CD4-positive, alpha-beta T cell (primary cell): ENCODE measurements at regions not wholly inside any gene's neighbourhood (a gene's known extent, or its start where the extent isn't known, plus 50 kb on each side); places are given as distances from the start of the nearest gene placed in this dataset.

Experiments
- ATAC-seq: fragments of 200-7000 bp; cut with Tn5 transposase; one replicate; pipeline ENCODE4 v1.10.0; 2022; ENCODE audit warnings: mild to moderate bottlenecking; ENCODE audit not compliant: poor library complexity
- CTCF ChIA-PET: fragments of 350-600 bp; sonication (Branson Sonifier 250); formaldehyde crosslinking; loops from one replicate; lab custom pipeline; 2021; ENCODE audit warnings: antibody characterized with exemption, inconsistent platforms; lab: Charles Lee
- POLR2A ChIA-PET: fragments of 350-600 bp; sonication (Branson Sonifier 250); formaldehyde crosslinking; loops from one replicate; lab custom pipeline; 2021; ENCODE audit warnings: antibody characterized with exemption, inconsistent platforms; lab: Charles Lee
- DNase-seq, 14 experiments: peaks; one replicate each; pipeline ENCODE4 v3.0.0-alpha.2; 2013 to 2020; ENCODE audit warnings: mixed read lengths in 2 of 14
- H3K27ac ChIP-seq, 2 donors: one replicate each; pipeline versions ENCODE4 v1.5.1 to v1.7.0; 2013; ENCODE audit warnings: low read length in 2 of 2, low read depth in 1 of 2, mild to moderate bottlenecking in 1 of 2
- H3K27me3 ChIP-seq, 2 experiments: 1 replicate in 1 of 2; 2 replicates in 1 of 2; pipeline versions ENCODE4 v1.6.1 to v1.7.0; 2013; ENCODE audit warnings: low read length in 2 of 2, control low read depth in 1 of 2, mild to moderate bottlenecking in 1 of 2, moderate library complexity in 1 of 2; ENCODE audit not compliant: insufficient read depth in 2 of 2, control insufficient read depth in 1 of 2
- H3K36me3 ChIP-seq: one replicate; pipeline ENCODE4 v1.6.1; 2013; ENCODE audit warnings: low read length, control low read depth; ENCODE audit not compliant: insufficient read depth
- H3K4me1 ChIP-seq: one replicate; pipeline ENCODE4 v1.6.1; 2013; ENCODE audit warnings: low read length, control low read depth; ENCODE audit not compliant: insufficient read depth
- H3K4me3 ChIP-seq: one replicate; pipeline ENCODE4 v1.5.1; 2013; ENCODE audit warnings: mild to moderate bottlenecking, low read length, moderate library complexity
- H3K9me3 ChIP-seq, 2 experiments: 1 replicate in 1 of 2; 2 replicates in 1 of 2; pipeline versions ENCODE4 v1.6.1 to v1.7.0; 2013; ENCODE audit warnings: low read length in 2 of 2, mild to moderate bottlenecking in 2 of 2, control low read depth in 1 of 2, moderate library complexity in 1 of 2; ENCODE audit not compliant: control insufficient read depth in 1 of 2, insufficient read depth in 1 of 2
- H3K27ac Mint-ChIP-seq: one replicate; pipeline ENCODE4 v1.8.0; 2020; ENCODE audit warnings: mixed read lengths
- H3K27me3 Mint-ChIP-seq: one replicate; pipeline ENCODE4 v1.8.0; 2021; ENCODE audit warnings: mixed read lengths
- H3K36me3 Mint-ChIP-seq: one replicate; pipeline ENCODE4 v1.8.0; 2021; ENCODE audit warnings: low read depth, mixed read lengths
- H3K4me1 Mint-ChIP-seq: one replicate; pipeline ENCODE4 v1.8.0; 2021; ENCODE audit warnings: low read depth, mixed read lengths
- H3K4me3 Mint-ChIP-seq: one replicate; pipeline ENCODE4 v1.8.0; 2020; ENCODE audit warnings: mild to moderate bottlenecking, mixed read lengths
- H3K9me3 Mint-ChIP-seq: one replicate; pipeline ENCODE4 v1.8.0; 2020; ENCODE audit warnings: mixed read lengths
- intact Hi-C, 2 experiments: fragments of 100-400 bp; cut with DNase I in 1 of 2; cut with micrococcal nuclease in 1 of 2; formaldehyde crosslinking; loops; one replicate each; pipeline versions ENCODE4 v1.15.1 to v1.9.0; 2023 to 2025; cut with DNase I, micrococcal nuclease
- TF ChIP-seq, protein P1 (sequence below): fragments of 200-600 bp; IDR thresholded peaks from one replicate; pipeline ENCODE4 v1.8.0; 2022; ENCODE audit warnings: antibody characterized with exemption, mild to moderate bottlenecking

DNA sequence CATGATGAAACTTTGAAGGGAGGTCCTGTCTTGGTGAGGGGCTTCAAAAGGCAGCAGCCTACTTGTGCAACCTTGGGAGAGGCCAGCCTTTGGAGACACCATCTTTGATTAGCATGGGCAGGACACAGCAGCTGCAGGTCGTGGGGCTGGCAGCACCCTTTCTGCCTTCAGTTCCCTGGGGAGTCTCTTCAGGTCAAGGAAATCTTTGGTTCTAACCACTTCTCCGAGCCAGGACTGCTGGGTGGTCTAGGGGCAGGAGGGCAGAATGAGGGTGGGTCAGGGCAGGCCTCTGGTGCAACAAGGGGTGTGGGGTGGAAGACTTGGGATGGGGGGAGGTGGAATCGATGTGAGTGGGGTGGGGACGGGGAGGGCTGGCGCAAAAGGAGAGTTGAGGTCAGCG lies 269.7 kb downstream of the FOXD2 start:
- H3K27ac ChIP-seq: no peak overlapping the region
- peaks cover 25% of the 10 kb centered on the region for H3K4me1 ChIP-seq
- no peaks in the 10 kb centered on the region for H3K9me3 Mint-ChIP-seq
- H3K36me3 ChIP-seq: no peaks in the 10 kb centered on the region
- H3K4me1 Mint-ChIP-seq: peaks cover 8% of the 10 kb centered on the region
- H3K27me3 ChIP-seq: peaks cover 56 to 78% of the 10 kb centered on the region in 2 experiments
- intact Hi-C loops: no loop called here
- DNase-seq (no peak), ATAC-seq (no peak)
- peaks cover 80% of the 10 kb centered on the region for H3K27me3 Mint-ChIP-seq
- ChIA-PET POLR2A (no interaction called here), CTCF (no interaction called here)
- no peaks in the 10 kb centered on the region for H3K36me3 Mint-ChIP-seq
- no peak overlapping the region for H3K4me3 Mint-ChIP-seq
- H3K4me3 ChIP-seq: no peak overlapping the region
- H3K9me3 ChIP-seq: peaks cover 0 to 17% of the 10 kb centered on the region in 2 experiments
- no peak overlapping the region for H3K27ac Mint-ChIP-seq
- TF ChIP-seq, protein P1, sequence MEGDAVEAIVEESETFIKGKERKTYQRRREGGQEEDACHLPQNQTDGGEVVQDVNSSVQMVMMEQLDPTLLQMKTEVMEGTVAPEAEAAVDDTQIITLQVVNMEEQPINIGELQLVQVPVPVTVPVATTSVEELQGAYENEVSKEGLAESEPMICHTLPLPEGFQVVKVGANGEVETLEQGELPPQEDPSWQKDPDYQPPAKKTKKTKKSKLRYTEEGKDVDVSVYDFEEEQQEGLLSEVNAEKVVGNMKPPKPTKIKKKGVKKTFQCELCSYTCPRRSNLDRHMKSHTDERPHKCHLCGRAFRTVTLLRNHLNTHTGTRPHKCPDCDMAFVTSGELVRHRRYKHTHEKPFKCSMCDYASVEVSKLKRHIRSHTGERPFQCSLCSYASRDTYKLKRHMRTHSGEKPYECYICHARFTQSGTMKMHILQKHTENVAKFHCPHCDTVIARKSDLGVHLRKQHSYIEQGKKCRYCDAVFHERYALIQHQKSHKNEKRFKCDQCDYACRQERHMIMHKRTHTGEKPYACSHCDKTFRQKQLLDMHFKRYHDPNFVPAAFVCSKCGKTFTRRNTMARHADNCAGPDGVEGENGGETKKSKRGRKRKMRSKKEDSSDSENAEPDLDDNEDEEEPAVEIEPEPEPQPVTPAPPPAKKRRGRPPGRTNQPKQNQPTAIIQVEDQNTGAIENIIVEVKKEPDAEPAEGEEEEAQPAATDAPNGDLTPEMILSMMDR: no peak

DNA sequence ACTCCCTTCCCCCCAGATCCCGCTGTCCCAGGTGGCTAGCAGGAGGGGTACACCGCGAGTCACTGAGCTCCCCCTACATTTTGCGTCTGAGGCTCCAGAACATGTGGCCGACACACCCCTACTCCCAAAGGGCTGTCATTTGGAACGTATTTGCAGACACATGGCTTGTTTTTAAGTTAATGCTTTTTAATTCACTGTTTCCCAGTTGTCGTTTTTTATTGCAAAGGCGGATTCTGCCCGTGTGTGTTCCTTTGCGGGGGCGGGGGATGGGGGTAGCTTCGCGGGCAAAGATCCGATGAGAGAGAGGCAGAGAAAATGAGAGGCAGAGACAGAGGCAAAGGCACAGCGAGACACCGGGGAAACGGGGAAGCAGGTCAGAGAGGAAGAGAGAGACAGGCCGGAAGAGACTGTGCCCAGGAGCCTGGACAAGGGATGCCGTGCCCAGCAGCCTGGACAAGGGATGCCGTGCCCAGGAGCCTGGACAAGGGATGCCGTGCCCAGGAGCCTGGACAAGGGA lies 270.2 kb downstream of the FOXD2 start:
- H3K27me3 Mint-ChIP-seq: peaks cover 85% of the 10 kb centered on the region
- no peak overlapping the region for H3K4me3 Mint-ChIP-seq

DNA sequence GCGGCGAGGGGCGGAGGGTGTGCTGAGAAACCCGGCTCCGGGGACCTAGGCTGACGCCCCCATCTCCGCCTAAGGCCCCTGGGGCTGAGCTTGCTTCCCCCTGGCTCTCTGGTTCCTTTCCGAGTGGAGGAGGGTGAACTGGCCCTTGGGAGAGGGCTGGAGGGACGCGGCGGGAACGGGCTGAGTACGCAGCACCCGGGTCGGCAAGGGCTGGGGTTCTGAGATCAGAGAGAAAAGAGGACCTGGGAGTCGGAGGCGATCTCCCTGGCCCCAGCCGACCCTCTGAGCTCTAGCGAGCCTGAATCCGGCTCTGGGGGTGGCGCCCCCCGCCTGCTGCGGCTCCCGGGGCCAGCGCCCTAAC lies 270.8 kb downstream of the FOXD2 start:
- intact Hi-C loops: no loop called here
- POLR2A ChIA-PET: no interaction called here
- no peak for ATAC-seq
- no peak overlapping the region for H3K27ac ChIP-seq
- H3K4me3 ChIP-seq: no peak overlapping the region
- no peaks in the 10 kb centered on the region for H3K9me3 Mint-ChIP-seq
- CTCF ChIA-PET: no interaction called here
- peaks cover 66 to 86% of the 10 kb centered on the region in 2 experiments for H3K27me3 ChIP-seq
- peaks cover 25% of the 10 kb centered on the region for H3K4me1 ChIP-seq
- no peak for DNase-seq
- H3K4me1 Mint-ChIP-seq: peaks cover 8% of the 10 kb centered on the region
- H3K4me3 Mint-ChIP-seq: no peak overlapping the region
- TF ChIP-seq, protein P1: no peak
- peaks cover 89% of the 10 kb centered on the region for H3K27me3 Mint-ChIP-seq
- H3K36me3 ChIP-seq: no peaks in the 10 kb centered on the region
- H3K36me3 Mint-ChIP-seq: no peaks in the 10 kb centered on the region
- no peak overlapping the region for H3K27ac Mint-ChIP-seq
- peaks cover 0 to 17% of the 10 kb centered on the region in 2 experiments for H3K9me3 ChIP-seq

More for the DNA sequence above, 270.2 kb downstream of the FOXD2 start:
- no peak overlapping the region for H3K27ac ChIP-seq
- H3K4me1 Mint-ChIP-seq: peaks cover 8% of the 10 kb centered on the region
- ATAC-seq (no peak), DNase-seq (no peak)
- POLR2A ChIA-PET: no interaction called here
- peaks cover 61 to 83% of the 10 kb centered on the region in 2 experiments for H3K27me3 ChIP-seq
- H3K4me3 ChIP-seq: no peak overlapping the region
- peaks cover 25% of the 10 kb centered on the region for H3K4me1 ChIP-seq
- H3K9me3 Mint-ChIP-seq: no peaks in the 10 kb centered on the region
- TF ChIP-seq, protein P1: no peak
- CTCF ChIA-PET: no interaction called here
- no peaks in the 10 kb centered on the region for H3K36me3 ChIP-seq
- intact Hi-C loops: no loop called here
- H3K9me3 ChIP-seq: peaks cover 0 to 17% of the 10 kb centered on the region in 2 experiments
- H3K36me3 Mint-ChIP-seq: no peaks in the 10 kb centered on the region
- H3K27ac Mint-ChIP-seq: no peak overlapping the region
